ENCODE measurements at regions not wholly inside any gene's neighbourhood (a gene's known extent, or its start where the extent isn't known, plus 50 kb on each side); places are given as distances from the start of the nearest gene placed in this dataset.
"Not testable (repeated sequence)": the region's sequence is repeated elsewhere in the genome, so short reads cannot be mapped to it uniquely, and the experiment has no call there.

DNA sequence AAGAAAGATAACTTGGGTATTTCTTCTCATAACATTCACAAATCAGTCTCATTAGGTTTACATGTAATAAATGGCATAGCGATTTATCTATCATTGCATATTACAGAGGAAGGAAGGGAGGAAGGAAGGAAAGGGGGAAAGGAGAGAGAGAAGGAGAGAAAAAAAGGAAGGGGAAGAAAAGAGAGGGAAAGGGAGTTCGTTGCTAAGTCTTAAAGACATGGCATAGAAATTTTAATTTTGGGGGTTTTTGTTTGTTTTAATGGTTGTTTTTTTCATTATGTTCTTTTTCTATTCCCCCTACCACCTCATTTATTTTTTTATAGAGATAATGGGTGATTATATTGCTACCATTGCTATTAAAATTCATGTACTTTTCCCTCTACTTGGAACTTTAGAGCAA lies 604.3 kb downstream of the IPMK start:
- no peak for FAIRE-seq

DNA sequence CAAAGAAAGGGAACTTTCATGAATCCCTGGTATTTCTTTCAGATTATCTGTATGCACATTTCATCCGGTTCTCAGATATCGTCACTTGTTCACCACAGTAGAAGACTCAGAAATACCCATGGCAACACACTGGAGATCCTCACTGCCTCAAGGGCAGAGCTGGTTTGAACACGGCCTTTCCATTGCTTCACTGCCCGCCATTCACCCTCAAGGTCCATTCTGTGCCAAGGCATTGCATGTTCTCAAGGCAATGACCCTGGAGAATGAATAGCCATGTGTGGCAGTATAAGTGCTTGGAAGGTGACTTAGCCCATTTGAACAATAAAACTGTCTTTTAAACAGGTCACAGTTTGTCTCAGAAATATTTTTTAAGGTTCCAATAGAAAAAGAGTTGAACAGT lies 606.5 kb downstream of the IPMK start:
- FAIRE-seq, result no peak

- FAIRE-seq, result no peak
Observed at GRCh38 chr10:57657164-57657765, 610.4 kb downstream of the IPMK start.

GRCh38 chr10:57654856-57655255 lies 612.8 kb downstream of the IPMK start:
- FAIRE-seq, result no peak

GRCh38 chr10:57645108-57645507 lies 622.6 kb downstream of the IPMK start:
- FAIRE-seq, result not testable (repeated sequence)

DNA sequence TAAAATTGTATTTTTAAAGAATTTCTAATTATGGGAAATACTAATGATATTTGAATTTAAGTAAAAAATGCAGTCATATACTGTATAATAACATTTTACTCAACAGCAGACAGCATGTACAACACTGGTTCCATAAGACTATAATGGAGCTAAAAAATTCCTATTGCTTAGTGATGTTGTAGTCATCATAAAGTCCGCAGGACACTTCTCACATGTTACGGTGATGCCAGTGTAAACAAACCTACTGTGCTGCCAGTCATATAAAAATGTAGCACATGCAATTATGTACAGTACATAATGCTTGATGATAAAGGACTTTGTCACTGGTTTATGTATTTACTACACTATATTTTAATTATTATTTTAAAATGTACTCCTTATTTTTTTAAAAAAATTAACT lies 629.3 kb downstream of the IPMK start:
- FAIRE-seq, result no peak

- no peak for FAIRE-seq
Observed at GRCh38 chr10:57628592-57629284, 639.0 kb downstream of the IPMK start.

DNA sequence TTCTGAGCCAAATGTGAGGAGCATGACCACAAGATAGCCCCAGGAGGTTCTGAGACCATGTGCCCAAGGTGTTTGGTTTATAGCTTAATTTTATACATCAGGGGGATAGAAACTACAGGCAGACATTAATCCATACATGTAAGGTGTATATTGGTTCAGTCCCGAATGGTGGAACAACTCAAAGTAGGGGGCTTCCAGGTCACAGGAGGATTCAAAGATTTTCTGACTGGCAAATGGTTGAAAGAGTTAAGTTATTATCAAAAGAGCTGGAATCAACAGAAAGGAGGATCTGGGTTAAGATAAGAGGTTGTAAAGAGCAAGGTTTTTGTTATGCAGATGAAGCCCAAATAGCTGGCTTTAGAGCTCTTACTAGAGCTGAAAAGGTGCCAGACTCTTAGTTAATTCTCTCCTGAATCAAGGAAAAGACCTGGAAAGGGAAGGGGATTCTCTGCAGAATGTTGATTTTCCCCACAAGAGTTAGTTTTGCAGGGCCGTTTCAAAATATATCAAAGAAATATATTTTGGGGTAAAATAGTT lies 640.0 kb downstream of the IPMK start:
- FAIRE-seq, result no peak

DNA sequence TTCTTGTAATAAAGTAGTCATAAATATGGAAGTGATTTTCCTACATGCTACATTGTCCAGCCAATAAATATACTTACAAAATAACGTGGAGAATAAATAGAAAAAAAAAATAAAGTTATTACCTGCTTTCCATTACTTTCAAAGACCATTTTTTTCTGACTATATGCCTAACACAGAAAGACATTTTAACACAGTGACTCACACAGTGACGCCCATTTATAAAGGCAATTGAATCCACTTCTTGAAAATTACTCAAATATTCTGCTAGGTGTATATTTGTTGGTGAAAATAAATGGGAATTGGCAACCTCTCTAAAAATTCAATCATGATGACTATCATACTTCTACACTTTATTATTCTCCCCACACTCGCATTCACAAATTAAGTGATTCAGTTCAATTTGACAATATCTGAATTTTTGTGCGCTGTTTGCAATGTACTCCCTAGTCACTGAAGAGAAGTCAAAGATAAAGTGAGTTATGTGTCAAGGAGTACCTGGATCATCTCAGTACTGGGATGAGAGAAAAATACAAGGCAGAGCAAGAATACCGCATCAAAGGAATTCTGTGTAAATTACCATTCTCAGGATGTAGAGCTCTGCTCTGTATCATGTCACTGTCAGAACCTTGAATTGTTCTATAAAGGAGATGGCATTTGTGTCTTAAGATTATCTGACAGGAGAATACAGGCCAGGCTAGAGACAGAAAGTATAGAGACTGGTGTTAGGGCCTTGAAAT lies 642.7 kb downstream of the IPMK start:
- no peak for FAIRE-seq

DNA sequence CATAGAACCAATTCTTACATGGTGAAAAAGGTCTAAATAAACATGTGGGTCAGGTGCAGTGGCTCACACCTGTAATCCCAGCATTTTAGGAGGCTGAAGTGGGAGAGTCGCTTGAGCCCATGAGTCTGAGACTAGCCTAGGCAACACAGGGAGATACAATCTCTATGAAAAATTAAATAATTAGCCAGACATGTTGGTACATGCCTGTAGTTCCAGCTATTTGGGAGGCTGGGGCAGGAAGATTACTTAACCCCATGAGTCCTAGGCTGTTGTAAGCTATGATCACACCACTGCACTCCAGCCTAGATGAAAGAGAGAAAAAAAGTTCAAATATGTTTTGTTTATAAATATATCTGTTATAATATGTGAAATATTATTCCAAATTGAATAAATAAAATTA lies 643.6 kb downstream of the IPMK start:
- no peak for FAIRE-seq

GRCh38 chr10:57621466-57621865 lies 646.2 kb downstream of the IPMK start:
- FAIRE-seq, result no peak

DNA sequence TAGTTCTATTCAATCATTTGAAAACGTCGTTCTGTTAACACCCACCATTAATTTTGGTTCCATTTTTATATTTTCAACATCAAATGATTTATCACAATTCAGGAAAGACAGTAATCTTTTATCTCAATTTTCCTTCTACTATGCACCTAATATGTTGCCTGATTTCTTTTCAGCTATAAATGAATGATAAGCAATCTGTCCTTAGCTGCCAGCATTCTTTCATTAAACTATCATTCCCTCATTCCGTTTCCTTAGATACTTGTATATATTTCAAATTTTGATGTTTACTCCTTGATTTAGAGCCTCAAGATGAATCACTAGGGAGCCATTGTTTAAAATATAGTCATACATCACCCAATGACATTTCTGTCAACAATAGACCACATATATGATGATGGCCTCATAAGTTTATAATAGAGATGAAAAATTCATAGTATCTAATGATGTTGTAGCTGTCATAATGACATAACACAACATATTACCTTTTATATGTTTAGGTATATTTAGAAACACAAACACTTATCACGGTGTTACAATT lies 661.7 kb downstream of the IPMK start:
- FAIRE-seq, result no peak

DNA sequence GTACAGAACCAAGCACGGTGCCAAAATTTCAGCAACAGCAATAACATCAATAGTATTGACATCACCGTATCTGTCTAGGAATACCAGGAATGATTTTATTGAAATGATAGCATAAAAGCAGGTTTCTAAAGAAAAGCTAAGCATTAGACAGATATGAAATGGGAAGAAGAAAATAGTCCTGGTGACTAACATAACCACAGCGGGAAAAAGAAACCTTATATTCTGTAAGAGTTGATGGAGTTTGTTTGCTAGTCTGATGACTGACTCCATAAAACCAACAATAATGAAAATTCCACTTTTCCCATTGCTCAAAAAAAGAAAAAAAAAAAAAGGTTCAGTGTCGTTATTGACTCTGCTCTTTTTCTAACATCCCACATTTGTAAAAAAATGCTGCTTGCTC lies 668.3 kb downstream of the IPMK start:
- FAIRE-seq, result no peak

DNA sequence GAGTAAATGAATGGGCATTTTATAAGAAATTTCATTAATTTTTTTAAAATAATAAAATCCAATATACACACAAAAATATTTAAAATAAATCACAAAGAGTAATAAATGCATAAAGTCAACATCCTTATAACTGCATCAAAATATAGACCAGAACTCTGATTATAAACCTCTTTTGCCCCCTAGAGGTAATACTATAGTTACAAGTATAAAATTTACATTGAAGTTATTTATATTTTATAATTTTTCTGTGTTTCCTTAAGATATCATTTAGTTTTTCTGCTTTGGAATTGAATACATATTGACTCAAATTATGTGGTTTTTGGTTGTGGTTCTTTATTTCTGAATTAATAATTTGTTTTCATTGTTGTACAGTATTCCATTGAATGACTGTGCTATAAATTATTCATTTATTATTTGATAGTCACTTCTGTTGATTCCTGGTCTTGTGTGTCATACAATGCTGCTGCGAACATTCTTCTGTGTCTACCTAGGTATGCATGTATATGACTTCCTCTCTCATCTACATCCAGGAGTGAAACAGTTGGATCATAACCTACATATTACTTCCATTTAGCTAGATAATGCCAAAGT lies 673.6 kb downstream of the IPMK start:
- FAIRE-seq, result peak; percentile 57

DNA sequence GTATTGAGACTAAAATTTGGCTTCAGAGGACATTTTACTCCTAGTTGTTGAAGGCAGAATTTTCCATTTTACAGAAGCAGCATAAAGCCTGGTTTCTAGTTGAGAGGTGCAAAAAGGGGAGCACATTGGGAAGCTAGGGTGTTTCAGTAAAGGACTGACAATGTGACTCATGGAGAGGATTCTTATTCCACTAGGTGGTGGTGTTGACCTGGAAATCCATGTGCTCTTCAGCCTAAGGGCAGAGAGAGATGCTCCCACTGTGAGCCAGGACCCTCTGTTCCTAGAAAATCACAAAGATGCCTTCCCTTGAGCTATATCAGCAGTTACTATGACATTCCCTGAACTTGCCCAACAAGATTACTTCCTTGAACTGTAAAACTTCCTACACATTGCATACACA lies 687.8 kb downstream of the IPMK start:
- FAIRE-seq, result no peak

- no peak for FAIRE-seq
Observed at GRCh38 chr10:57562211-57562610, 705.5 kb downstream of the IPMK start.

GRCh38 chr10:57551774-57552173 lies 715.9 kb downstream of the IPMK start:
- FAIRE-seq, result not testable (repeated sequence)

GRCh38 chr10:57535306-57535705 lies 732.4 kb downstream of the IPMK start:
- FAIRE-seq, result no peak

DNA sequence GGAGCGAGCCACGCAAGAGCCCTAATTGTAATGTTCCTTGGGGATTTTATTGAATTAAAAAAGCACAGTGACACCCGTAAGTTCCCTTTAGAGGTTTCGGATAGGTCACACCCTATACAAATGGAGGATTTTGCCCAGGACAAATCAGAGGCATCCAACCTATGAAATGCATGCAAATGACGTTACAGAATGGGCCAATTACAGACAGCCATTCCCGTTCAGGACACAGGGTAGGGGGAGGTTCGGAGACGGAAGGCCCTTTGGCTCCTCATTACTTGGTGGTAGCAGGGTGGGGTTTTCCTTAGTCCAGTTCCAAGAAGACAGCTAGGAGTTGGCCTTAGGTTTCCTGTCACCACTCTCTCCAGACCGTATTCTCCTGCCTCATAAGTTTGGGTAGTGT lies 754.1 kb downstream of the IPMK start:
- no peak for FAIRE-seq

GRCh38 chr10:57507788-57508187 lies 759.9 kb downstream of the IPMK start:
- FAIRE-seq, result no peak

- FAIRE-seq, result no peak
Observed at GRCh38 chr10:57506414-57507094, 761.1 kb downstream of the IPMK start.

DNA sequence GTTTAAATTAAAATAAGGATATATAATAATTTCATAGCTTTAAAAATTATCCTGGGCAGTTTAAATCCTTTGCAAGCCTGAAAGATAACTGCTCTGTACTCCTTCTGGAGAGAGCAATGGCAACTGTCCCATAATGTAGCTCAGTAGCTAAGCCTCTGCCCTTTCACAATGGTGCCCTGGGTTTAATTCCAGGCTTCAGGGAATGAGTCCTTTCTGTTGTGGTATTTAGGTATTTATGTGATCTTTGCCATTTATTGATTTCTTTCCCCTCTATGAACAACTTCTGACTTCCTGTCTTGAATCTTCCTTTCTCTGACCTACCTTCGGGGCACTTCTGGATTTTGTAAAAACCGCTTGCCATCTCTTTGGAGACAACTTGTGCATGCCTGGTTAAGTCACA lies 773.2 kb downstream of the IPMK start:
- FAIRE-seq, result no peak

GRCh38 chr10:57482259-57482658 lies 785.4 kb downstream of the IPMK start:
- FAIRE-seq, result no peak
